Right lobe of liver (tissue), 4 donors: ENCODE measurements at regions not wholly inside any gene's neighbourhood (a gene's known extent, or its start where the extent isn't known, plus 50 kb on each side); places are given as distances from the start of the nearest gene placed in this dataset.

ENCODE experiments used
- POLR2A ChIP-seq: fragments of 450-650 bp; IDR thresholded peaks from one replicate; pipeline ENCODE4 v1.6.1; 2017; ENCODE audit warnings: antibody characterized with exemption, mild to moderate bottlenecking
- TF ChIP-seq, protein P1 (sequence below), 4 donors: fragments of 200-600 bp in 3 of 4; fragments of 450-650 bp in 1 of 4; IDR thresholded peaks; one replicate each; pipeline versions ENCODE4 v1.5.1 to v1.8.0; 2016 to 2022; ENCODE audit warnings: antibody characterized with exemption in 4 of 4, mild to moderate bottlenecking in 2 of 4
- donor health status: DM: no; HTN: no; CAD: no.
- donor health status: DM: no; HTN: no; CAD: no.
- donor health status: DM: no; HTN: yes; CAD: no.

DNA sequence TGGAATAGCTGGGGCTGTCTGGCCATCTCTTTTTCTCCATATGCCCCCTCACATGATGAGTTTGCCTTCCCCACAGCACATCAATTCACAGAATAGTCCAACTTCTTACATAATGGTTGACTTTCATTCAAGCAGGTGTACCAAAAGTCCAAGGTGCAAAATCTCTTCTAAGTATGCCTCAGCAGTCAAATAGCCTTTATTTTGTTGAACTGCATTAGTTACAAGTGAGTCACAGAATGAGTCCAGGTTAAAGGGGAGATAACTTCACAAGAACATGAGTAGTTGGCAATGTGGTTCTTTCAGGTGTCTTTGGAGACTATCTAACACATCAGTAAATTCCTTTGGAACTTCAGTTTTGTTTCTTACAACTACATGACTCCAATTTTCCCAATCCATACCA, 672.5 kb downstream of the PRELID2 start:
- no peak for TF ChIP-seq POLR2A
- TF ChIP-seq, protein P1, sequence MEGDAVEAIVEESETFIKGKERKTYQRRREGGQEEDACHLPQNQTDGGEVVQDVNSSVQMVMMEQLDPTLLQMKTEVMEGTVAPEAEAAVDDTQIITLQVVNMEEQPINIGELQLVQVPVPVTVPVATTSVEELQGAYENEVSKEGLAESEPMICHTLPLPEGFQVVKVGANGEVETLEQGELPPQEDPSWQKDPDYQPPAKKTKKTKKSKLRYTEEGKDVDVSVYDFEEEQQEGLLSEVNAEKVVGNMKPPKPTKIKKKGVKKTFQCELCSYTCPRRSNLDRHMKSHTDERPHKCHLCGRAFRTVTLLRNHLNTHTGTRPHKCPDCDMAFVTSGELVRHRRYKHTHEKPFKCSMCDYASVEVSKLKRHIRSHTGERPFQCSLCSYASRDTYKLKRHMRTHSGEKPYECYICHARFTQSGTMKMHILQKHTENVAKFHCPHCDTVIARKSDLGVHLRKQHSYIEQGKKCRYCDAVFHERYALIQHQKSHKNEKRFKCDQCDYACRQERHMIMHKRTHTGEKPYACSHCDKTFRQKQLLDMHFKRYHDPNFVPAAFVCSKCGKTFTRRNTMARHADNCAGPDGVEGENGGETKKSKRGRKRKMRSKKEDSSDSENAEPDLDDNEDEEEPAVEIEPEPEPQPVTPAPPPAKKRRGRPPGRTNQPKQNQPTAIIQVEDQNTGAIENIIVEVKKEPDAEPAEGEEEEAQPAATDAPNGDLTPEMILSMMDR (IDR thresholded peaks at IDR 0.05) = no peak
